BJ (cell line): ENCODE measurements at regions not wholly inside any gene's neighbourhood (a gene's known extent, or its start where the extent isn't known, plus 50 kb on each side); places are given as distances from the start of the nearest gene placed in this dataset.

Experiments
- CTCF ChIA-PET: fragments of 350-600 bp; formaldehyde crosslinking; extraction: SDS; loops from one replicate; lab custom pipeline; 2021; ENCODE audit warnings: antibody characterized with exemption, inconsistent platforms; lab: Yijun Ruan, JAX
- POLR2A ChIA-PET: fragments of 300-600 bp; sonication (Branson Sonifier 250); formaldehyde crosslinking; extraction: SDS; loops from one replicate; lab custom pipeline; 2021; ENCODE audit warnings: antibody characterized with exemption; lab: Charles Lee
- DNase-seq: peaks from one replicate; pipeline ENCODE4 v3.0.0-alpha.2; 2011; ENCODE audit warnings: low read depth
- H3K27me3 ChIP-seq: 2 replicates; pipeline ENCODE4 v1.6.0; 2011; ENCODE audit warnings: low read length; ENCODE audit not compliant: control insufficient read depth, insufficient read depth
- H3K36me3 ChIP-seq: 2 replicates; pipeline ENCODE4 v1.5.1; 2011; ENCODE audit warnings: low read length; ENCODE audit not compliant: control insufficient read depth, insufficient read depth
- H3K4me3 ChIP-seq: 2 replicates; pipeline ENCODE4 v1.5.1; 2011; ENCODE audit warnings: low read depth, mild to moderate bottlenecking, control low read depth, low read length
- TF ChIP-seq, protein P1 (sequence below): IDR thresholded peaks from 2 replicates; pipeline ENCODE4 v1.5.1; 2011; ENCODE audit warnings: low read depth, mild to moderate bottlenecking, control low read depth, inconsistent platforms, low read length, moderate library complexity; ENCODE audit not compliant: insufficient read depth

DNA sequence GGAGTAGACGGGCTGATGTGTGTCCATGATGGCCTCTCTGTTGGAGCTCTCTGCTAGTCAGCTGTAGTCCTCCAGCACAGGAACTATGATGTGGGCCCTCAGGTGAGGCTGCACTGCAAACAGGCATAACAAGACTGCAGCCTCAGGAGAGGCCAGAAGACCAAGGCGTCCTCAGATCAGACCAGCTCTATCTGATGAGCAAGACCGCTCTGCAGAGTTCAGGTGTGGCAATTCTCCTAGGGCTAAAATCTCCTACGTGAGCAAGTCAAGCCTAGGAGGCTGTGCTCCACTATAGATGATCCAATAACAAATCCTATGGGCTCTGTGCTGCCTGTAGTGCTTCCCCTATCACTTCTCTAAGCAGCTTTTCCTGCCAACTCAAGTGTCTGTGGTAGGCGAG lies 633.4 kb upstream of the SYNCRIP start:
- POLR2A ChIA-PET: no interaction called here
- TF ChIP-seq, protein P1, sequence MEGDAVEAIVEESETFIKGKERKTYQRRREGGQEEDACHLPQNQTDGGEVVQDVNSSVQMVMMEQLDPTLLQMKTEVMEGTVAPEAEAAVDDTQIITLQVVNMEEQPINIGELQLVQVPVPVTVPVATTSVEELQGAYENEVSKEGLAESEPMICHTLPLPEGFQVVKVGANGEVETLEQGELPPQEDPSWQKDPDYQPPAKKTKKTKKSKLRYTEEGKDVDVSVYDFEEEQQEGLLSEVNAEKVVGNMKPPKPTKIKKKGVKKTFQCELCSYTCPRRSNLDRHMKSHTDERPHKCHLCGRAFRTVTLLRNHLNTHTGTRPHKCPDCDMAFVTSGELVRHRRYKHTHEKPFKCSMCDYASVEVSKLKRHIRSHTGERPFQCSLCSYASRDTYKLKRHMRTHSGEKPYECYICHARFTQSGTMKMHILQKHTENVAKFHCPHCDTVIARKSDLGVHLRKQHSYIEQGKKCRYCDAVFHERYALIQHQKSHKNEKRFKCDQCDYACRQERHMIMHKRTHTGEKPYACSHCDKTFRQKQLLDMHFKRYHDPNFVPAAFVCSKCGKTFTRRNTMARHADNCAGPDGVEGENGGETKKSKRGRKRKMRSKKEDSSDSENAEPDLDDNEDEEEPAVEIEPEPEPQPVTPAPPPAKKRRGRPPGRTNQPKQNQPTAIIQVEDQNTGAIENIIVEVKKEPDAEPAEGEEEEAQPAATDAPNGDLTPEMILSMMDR: no peak
- CTCF ChIA-PET: no interaction called here
- no peak for DNase-seq
- Histone ChIP-seq H3K36me3 (no peaks in the 10 kb centered on the region), H3K27me3 (no peaks in the 10 kb centered on the region), H3K4me3 (no peak overlapping the region)

DNA sequence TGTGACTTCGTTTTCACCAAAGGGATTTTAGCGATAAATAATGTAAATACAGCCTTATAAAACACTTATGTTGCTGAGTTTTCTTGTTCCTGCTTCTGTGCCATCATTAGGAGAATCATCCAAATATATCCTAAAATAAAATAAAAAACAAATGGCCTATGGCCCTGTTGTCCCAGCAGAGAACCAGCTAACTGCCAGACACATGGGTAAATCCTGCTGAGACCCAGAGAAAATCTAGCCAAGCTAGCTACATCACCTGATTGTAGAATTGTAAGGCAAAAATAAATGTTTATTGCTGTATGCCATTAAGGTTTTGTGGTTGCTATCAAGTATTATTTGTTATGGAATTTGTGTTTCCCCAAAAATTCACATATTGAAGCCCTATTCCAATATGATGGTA lies 631.2 kb upstream of the SYNCRIP start:
- ChIA-PET CTCF (no interaction called here), POLR2A (no interaction called here)
- Histone ChIP-seq H3K36me3 (no peaks in the 10 kb centered on the region), H3K27me3 (no peaks in the 10 kb centered on the region), H3K4me3 (no peak overlapping the region)
- TF ChIP-seq, protein P1: no peak
- no peak for DNase-seq

- Histone ChIP-seq H3K36me3 (no peaks in the 10 kb centered on the region), H3K4me3 (no peak overlapping the region), H3K27me3 (no peaks in the 10 kb centered on the region)
- ChIA-PET CTCF (no interaction called here), POLR2A (no interaction called here)
- no peak for DNase-seq
- TF ChIP-seq, protein P1: no peak
These were observed 614.0 kb upstream of the SYNCRIP start for GRCh38 chr6:86256615-86257187.

GRCh38 chr6:86255973-86256372 lies 613.3 kb upstream of the SYNCRIP start:
- Histone ChIP-seq H3K4me3 (no peak overlapping the region), H3K36me3 (no peaks in the 10 kb centered on the region), H3K27me3 (no peaks in the 10 kb centered on the region)
- CTCF ChIA-PET: no interaction called here
- TF ChIP-seq, protein P1: no peak
- no peak for DNase-seq
- POLR2A ChIA-PET: no interaction called here

- DNase-seq: no peak
- TF ChIP-seq, protein P1: no peak
- H3K36me3 ChIP-seq: no peaks in the 10 kb centered on the region
- H3K4me3 ChIP-seq: no peak overlapping the region
- CTCF ChIA-PET: interaction anchor here (1.4 kb wide), 1 partner anchor 23 kb away, joined by 3 read pairs; no protein-coding TSS in a partner anchor
- POLR2A ChIA-PET: no interaction called here
- no peaks in the 10 kb centered on the region for H3K27me3 ChIP-seq
These were observed 608.4 kb upstream of the SYNCRIP start for GRCh38 chr6:86251106-86251505.
